Fibroblast of pulmonary artery (primary cell): ENCODE measurements at regions not wholly inside any gene's neighbourhood (a gene's known extent, or its start where the extent isn't known, plus 50 kb on each side); places are given as distances from the start of the nearest gene placed in this dataset.

Experiments
- DNase-seq: peaks from one replicate; pipeline ENCODE4 v3.0.0-alpha.2; 2010; ENCODE audit warnings: low read depth
- H3K4me3 ChIP-seq: replicated peaks from 2 replicates; pipeline ENCODE4 v1.5.1; 2011; ENCODE audit warnings: low read depth, mild to moderate bottlenecking, control low read depth, low read length, moderate library complexity
- CTCF ChIP-seq: IDR thresholded peaks from 2 replicates; pipeline ENCODE4 v1.5.1; 2011; ENCODE audit warnings: mild to moderate bottlenecking, control low read depth, low read length, inconsistent platforms; ENCODE audit errors: missing control alignments

DNA sequence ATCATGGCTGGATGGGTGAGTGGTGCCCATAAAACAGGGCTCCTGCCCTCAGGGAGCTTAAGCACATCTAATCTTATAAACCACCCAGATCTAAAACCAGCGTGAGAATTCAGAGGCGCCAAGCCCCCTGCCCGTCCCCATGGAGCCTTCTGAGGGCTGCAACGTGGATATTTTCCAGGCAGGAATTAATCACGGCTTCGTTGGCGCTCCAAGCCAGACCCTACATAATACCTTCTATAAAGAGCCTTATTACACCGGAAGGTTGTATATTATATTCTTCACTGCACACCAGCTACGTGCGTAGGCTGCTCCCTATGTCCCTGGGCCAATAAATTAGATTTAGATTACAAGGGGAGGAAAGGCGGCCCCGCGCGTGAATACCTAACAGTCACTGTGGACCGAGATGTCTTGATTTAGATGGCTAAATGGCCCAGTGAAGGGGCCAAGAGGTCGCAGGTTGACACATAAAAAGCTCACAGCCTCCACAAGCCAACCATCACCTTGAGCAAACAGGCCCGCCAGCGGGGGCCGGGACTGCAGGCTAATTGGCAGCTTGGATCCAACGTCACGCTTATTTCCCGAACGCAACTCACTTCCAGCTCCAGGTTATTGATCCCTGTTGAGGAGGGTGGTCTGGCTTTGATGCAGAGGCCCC lies 64.7 kb upstream of the APCDD1L start:
- no peak for DNase-seq
- H3K4me3 ChIP-seq, result no peak overlapping the region
- no peak for TF ChIP-seq CTCF

DNA sequence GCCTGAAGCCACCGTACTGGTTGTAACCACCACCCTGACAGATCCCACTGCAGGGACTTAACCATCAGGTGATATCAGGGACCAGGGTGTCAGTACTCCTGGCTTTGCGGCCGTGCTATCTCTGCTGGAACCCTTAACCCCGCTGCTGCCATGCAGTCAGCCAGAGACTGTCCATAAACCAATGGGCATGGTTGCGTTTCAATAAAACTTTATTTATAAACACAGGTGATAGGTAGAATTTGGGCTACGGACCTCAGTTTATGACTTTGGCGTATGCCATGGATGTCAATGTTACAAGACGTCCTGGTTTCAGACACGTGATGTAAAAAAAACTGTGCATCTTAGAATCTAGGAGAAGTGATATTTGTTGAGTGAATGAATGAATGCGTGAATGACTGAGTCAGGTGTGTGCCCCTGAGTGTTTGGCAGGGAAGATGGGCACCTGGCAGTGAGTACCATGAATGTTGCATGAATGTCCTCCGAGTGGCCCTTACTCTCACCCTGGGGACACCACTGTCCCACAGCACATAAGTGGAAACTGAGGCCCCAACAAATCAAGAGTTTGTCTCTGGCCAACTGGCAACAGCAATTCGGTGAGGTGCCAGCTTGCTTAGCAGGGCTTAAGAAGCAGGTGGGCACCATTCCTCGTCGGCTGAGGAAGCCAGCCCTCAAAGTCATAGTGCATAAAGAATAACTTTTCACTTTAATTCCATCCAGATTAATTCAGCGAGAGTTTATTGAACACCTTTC lies 64.0 kb upstream of the APCDD1L start:
- DNase-seq, result no peak
- no peak overlapping the region for H3K4me3 ChIP-seq
- no peak for TF ChIP-seq CTCF

GRCh38 chr20:58577871-58578598 lies 62.8 kb upstream of the APCDD1L start:
- TF ChIP-seq CTCF, result no peak

GRCh38 chr20:58577139-58577806 lies 62.1 kb upstream of the APCDD1L start:
- no peak overlapping the region for H3K4me3 ChIP-seq
- DNase-seq, result no peak
- no peak for TF ChIP-seq CTCF

More at GRCh38 chr20:58577871-58578598, 62.8 kb upstream of the APCDD1L start:
- no peak overlapping the region for H3K4me3 ChIP-seq
- DNase-seq, result peak; percentile 61

DNA sequence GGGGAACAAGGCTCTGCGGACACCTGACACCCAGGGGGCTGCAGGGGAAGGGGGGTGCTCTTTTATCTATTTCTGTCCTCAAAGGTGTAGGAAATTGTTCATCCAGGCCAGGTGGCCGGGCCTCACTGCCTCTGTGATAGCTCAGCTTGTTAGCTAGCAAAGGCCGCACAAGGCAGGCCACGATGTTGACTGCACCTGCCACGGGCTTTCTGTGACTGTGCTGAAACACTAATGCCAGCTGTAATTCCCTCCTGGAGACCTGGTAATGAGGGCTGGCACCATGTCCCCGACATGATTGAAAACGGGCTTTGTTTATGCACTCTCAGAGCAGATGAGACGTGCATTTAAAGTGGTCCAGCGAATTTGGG lies 61.4 kb upstream of the APCDD1L start:
- DNase-seq, result no peak
- no peak for TF ChIP-seq CTCF
- no peak overlapping the region for H3K4me3 ChIP-seq

DNA sequence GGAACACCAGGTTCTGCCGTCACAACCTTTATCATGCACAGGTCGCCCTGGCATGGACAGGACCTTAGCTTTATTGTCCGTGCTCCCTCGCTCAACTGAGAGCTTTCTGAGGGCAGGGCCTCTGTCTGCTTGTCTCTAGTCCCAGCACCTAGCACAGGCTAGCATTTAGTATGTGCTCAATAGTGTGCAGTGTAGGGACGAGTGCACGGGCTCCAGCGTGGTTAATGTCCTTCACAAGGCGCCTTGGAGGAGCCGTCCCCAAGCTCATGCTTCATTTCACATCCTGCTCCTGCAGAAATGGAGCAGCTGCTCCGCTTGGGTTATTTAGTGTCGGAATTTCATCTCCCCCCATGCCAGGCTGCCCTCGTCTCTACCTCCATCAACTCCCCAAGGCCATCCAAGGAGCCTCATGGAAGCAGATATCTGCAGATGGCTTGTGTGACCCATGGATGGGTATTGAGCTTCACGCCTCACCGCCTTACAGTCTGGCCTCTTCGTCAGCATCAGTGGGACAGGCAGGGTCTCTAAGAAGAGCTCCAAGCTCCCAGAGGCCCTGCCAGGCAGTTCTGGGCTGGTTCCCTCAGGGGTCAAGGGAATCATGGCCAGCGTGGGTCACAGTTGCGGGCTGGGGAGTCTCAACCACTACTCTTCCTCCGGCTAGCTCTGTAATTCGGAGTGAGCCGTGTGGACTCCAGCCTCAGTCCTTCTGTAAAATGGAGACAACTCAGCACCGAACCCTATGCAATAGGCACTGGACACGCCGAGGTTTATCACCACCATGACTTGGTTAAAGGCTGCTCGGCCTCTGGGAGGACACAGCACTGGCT lies 60.8 kb upstream of the APCDD1L start:
- TF ChIP-seq CTCF, result no peak

More for the DNA sequence above, 60.8 kb upstream of the APCDD1L start:
- no peak overlapping the region for H3K4me3 ChIP-seq
- DNase-seq, result no peak
